ENCODE measurements at regions not wholly inside any gene's neighbourhood (a gene's known extent, or its start where the extent isn't known, plus 50 kb on each side); places are given as distances from the start of the nearest gene placed in this dataset.

DNA sequence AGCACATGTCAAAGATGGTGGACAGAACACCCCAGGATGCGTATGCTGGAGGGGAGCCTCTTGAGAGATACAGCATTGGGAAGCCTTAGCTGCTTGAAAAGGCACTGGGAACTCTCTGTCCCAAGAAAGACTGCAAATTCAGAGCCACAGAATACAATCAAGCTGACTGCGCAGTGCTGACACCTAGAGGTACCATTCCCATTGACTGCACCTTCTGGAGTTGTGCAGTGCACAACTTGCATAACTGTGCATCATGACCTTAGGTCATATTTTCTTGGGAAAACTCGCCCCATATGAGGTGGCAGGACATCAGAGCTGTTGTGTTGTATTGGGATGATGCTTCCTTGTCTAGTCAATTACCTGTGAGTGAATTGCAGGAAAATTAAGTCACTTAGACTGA, 646.5 kb upstream of the NOX3 start:
- Histone ChIP-seq H3K36me3 (replicated peaks in 1 of 2) (no peaks in the 10 kb centered on the region), H3K4me3 (no peak overlapping the region), H3K27me3 (no peaks in the 10 kb centered on the region), H3K27ac (no peak overlapping the region), H3K4me1 (replicated peaks in 1 of 2) (no peaks in the 10 kb centered on the region), H3K9me3 (replicated peaks in 1 of 3) (no peaks in the 10 kb centered on the region)
- intact Hi-C loops (cut with DNase I): no loop called here
- TF ChIP-seq, protein P1, sequence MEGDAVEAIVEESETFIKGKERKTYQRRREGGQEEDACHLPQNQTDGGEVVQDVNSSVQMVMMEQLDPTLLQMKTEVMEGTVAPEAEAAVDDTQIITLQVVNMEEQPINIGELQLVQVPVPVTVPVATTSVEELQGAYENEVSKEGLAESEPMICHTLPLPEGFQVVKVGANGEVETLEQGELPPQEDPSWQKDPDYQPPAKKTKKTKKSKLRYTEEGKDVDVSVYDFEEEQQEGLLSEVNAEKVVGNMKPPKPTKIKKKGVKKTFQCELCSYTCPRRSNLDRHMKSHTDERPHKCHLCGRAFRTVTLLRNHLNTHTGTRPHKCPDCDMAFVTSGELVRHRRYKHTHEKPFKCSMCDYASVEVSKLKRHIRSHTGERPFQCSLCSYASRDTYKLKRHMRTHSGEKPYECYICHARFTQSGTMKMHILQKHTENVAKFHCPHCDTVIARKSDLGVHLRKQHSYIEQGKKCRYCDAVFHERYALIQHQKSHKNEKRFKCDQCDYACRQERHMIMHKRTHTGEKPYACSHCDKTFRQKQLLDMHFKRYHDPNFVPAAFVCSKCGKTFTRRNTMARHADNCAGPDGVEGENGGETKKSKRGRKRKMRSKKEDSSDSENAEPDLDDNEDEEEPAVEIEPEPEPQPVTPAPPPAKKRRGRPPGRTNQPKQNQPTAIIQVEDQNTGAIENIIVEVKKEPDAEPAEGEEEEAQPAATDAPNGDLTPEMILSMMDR (IDR thresholded peaks at IDR 0.05): peak in 1 of 6 experiments; percentile 17
- TF ChIP-seq POLR2A (IDR thresholded peaks at IDR 0.05): no peak
- WGBS, 4 donors: 79 to 84% (median 81%) methylated on average over 3 of the region's 3 CpGs
- DNase-seq: no peak

DNA sequence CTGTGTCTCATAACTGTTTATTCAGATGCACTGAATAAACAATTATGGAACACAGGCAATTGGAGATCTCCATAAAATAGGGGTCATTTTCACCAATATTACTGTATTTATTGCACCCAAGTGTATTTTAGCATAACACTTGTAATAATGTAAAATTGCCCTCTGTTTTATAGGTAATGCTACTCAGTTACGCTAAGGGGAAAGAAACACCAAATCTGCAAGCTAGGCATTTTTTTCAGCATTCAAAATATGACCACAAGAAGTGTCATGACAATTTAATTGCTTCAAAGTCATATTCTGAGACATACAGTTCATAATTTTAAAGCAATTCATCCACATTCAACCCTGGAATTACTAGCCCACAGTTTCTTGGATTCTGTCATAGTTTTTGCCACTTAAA, 643.2 kb upstream of the NOX3 start:
- TF ChIP-seq, protein P1 (IDR thresholded peaks at IDR 0.05): no peak
- no peak for TF ChIP-seq POLR2A (IDR thresholded peaks at IDR 0.05)
- intact Hi-C loops (cut with DNase I): no loop called here
- no peaks in the 10 kb centered on the region for H3K36me3 ChIP-seq (replicated peaks in 1 of 2)
- H3K27me3 ChIP-seq: no peaks in the 10 kb centered on the region
- no peaks in the 10 kb centered on the region for H3K9me3 ChIP-seq (replicated peaks in 1 of 3)
- no peaks in the 10 kb centered on the region for H3K4me1 ChIP-seq (replicated peaks in 1 of 2)
- WGBS, 4 donors: 90 to 96% (median 94%) methylated on average over 1 of the region's 1 CpG
- no peak overlapping the region for H3K27ac ChIP-seq
- no peak overlapping the region for H3K4me3 ChIP-seq
- no peak for DNase-seq

DNA sequence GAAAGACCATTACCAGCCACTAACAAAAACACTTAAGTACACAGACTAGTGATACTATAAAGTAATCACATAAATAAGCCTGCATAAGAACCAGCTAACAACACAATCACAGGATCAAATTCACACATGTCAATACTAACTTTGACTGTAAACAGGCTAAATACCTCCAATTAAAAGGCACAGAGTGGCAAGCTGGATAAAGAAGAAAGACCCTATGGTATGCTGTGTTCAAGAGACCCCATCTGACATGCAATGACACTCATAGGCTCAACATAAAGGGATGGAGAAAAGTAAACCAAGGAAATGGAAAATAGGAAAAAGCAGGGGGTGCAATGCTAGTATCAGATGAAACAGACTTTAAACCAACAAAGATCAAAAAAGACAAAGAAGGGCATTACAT, 631.8 kb upstream of the NOX3 start:
- DNase-seq: no peak
- H3K4me1 ChIP-seq (replicated peaks in 1 of 2): no peaks in the 10 kb centered on the region
- no peaks in the 10 kb centered on the region for H3K27me3 ChIP-seq
- no peak for TF ChIP-seq POLR2A (IDR thresholded peaks at IDR 0.05)
- TF ChIP-seq, protein P1 (IDR thresholded peaks at IDR 0.05): no peak
- peaks cover 0 to 6% (median 5%) of the 10 kb centered on the region in 3 donors for H3K9me3 ChIP-seq (replicated peaks in 1 of 3)
- no peak overlapping the region for H3K4me3 ChIP-seq
- intact Hi-C loops (cut with DNase I): no loop called here
- no peak overlapping the region for H3K27ac ChIP-seq
- H3K36me3 ChIP-seq (replicated peaks in 1 of 2): no peaks in the 10 kb centered on the region

DNA sequence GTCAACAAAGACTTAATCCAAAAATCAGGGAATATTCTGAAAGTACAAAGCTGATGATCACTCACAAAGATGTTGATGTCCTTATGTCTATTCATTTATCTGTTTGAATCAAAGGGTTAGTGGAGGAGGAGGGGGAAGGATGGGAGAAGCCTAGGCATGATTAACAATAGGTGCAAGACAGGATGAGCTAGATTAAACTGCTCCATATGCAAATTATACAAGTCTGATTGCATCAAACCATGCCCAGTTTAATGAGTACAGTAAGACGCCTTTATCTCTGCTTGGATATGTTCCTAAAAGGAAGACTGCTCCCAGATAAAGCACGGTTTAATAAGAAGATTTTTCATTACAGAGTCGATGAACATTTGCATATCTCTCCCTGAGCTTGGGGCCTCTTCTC, 626.4 kb upstream of the NOX3 start:
- Histone ChIP-seq H3K4me1 (replicated peaks in 1 of 2) (no peaks in the 10 kb centered on the region), H3K9me3 (replicated peaks in 1 of 3) (peaks cover 0 to 6% (median 0%) of the 10 kb centered on the region in 3 donors), H3K36me3 (replicated peaks in 1 of 2) (no peaks in the 10 kb centered on the region), H3K27ac (no peak overlapping the region), H3K4me3 (no peak overlapping the region), H3K27me3 (no peaks in the 10 kb centered on the region)
- intact Hi-C loops (cut with DNase I): no loop called here
- 68 to 81% (median 71%) methylated on average over 3 of the region's 3 CpGs for WGBS, 4 donors
- DNase-seq: no peak
- TF ChIP-seq POLR2A (IDR thresholded peaks at IDR 0.05): no peak
- TF ChIP-seq, protein P1 (IDR thresholded peaks at IDR 0.05): no peak
